8988T (cell line): ENCODE measurements at regions not wholly inside any gene's neighbourhood (a gene's known extent, or its start where the extent isn't known, plus 50 kb on each side); places are given as distances from the start of the nearest gene placed in this dataset.
"Not testable (repeated sequence)": the region's sequence is repeated elsewhere in the genome, so short reads cannot be mapped to it uniquely, and the experiment has no call there.

Experiments used
- DNase-seq: peaks from one replicate; pipeline ENCODE4 v3.0.0; 2011

GRCh38 chr3:105285653-105286241 lies 81.0 kb upstream of the ALCAM start:
- DNase-seq = no peak

GRCh38 chr3:105293441-105293840 lies 73.3 kb upstream of the ALCAM start:
- no peak for DNase-seq

GRCh38 chr3:105296182-105296822 lies 70.4 kb upstream of the ALCAM start:
- not testable (repeated sequence) for DNase-seq

GRCh38 chr3:105304487-105304886 lies 62.2 kb upstream of the ALCAM start:
- no peak for DNase-seq

GRCh38 chr3:105315144-105315543 lies 51.6 kb upstream of the ALCAM start:
- DNase-seq = no peak

- DNase-seq = no peak
These were observed 50.9 kb upstream of the ALCAM start for GRCh38 chr3:105315815-105316214.

- no peak for DNase-seq
These were observed 50.4 kb upstream of the ALCAM start for GRCh38 chr3:105316331-105316730.
